ENCODE measurements at regions not wholly inside any gene's neighbourhood (a gene's known extent, or its start where the extent isn't known, plus 50 kb on each side); places are given as distances from the start of the nearest gene placed in this dataset.

DNA sequence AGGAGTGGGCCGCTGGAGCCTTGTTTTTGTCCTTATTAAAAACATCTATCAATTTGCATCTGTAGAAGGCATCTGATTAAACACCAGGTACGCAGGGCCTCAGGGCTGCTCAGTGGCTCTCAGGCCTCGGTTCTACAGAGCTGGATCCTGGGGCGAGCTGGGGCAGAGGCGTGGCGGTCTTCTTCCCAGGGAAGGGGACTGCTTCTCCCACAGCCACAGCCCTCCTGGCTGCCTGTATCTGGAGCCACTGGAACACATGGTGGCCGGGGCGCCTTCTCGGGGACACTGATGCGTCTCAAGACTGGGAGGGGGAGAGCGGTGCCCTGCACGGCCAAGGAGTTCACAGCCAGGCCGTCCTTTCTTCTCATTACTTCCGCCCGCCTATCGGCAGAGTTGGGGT lies 1178.2 kb downstream of the BRD1 start:
- H3K36me3 ChIP-seq (ENCODE audit: low read depth): no peaks in the 10 kb centered on the region
- H3K4me3 ChIP-seq: no peak overlapping the region
- no peaks in the 10 kb centered on the region for H3K27me3 ChIP-seq (replicated peaks; ENCODE audit: insufficient read depth)
- WGBS, 2 experiments (ENCODE audit: low coverage in 1 of 2, low lambda C conversion rate in 2 of 2, missing lambda C conversion rate in 2 of 2): 78 to 82% methylated on average over 16 of the region's 16 CpGs
- no peaks in the 10 kb centered on the region for H3K9me2 ChIP-seq (ENCODE audit: insufficient read depth)
- in situ Hi-C loops (cut with MboI): no loop called here
- H3F3A ChIP-seq (ENCODE audit: insufficient read depth): no peaks in the 10 kb centered on the region
- TF ChIP-seq EZH2 (IDR thresholded peaks at IDR 0.05; ENCODE audit: insufficient read depth, poor library complexity, severe bottlenecking): no peak
- TF ChIP-seq EZH2phosphoT487 (IDR thresholded peaks at IDR 0.05; ENCODE audit: insufficient read depth, low read depth): no peak
- no peak overlapping the region for H3K9ac ChIP-seq
- H3K9me3 ChIP-seq (ENCODE audit: low read depth): no peaks in the 10 kb centered on the region
- H3K27ac ChIP-seq: no peak overlapping the region
- H3K79me2 ChIP-seq (ENCODE audit: insufficient read depth): no peaks in the 10 kb centered on the region
- no peaks in the 10 kb centered on the region for H3K4me1 ChIP-seq (ENCODE audit: insufficient read depth)
- H2AFZ ChIP-seq: no peak overlapping the region
- no peak for DNase-seq
- no peaks in the 10 kb centered on the region for H4K20me1 ChIP-seq (ENCODE audit: insufficient read depth)
- H3K4me2 ChIP-seq (ENCODE audit: unreplicated experiment): no peak overlapping the region

DNA sequence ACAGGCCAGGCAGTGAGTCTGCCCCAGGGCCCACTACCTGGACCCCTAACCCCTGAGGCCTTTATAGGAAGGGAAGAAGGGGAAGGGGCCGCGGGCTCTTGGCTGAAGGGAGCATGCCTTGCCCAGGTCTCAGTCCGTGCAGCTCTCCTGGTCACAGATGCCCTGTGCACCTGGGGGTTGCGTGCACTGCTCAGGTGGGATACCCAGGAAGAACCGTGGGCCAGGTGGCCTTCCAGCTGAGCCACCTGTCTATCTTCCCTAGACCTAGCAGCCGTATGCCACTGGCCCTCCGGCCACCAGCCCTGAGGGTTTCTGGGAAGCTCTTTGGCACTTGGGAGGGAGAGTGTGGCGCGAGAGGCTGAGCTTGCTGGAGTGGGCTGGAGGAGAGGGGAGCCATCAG lies 1178.6 kb downstream of the BRD1 start:
- H4K20me1 ChIP-seq (ENCODE audit: insufficient read depth): no peaks in the 10 kb centered on the region
- no peak overlapping the region for H3K4me2 ChIP-seq (ENCODE audit: unreplicated experiment)
- no peaks in the 10 kb centered on the region for H3K36me3 ChIP-seq (ENCODE audit: low read depth)
- H3K9me2 ChIP-seq (ENCODE audit: insufficient read depth): no peaks in the 10 kb centered on the region
- no peak overlapping the region for H3K27ac ChIP-seq
- H3K9me3 ChIP-seq (ENCODE audit: low read depth): no peaks in the 10 kb centered on the region
- no peak overlapping the region for H2AFZ ChIP-seq
- in situ Hi-C loops (cut with MboI): no loop called here
- no peak for DNase-seq
- no peaks in the 10 kb centered on the region for H3F3A ChIP-seq (ENCODE audit: insufficient read depth)
- H3K4me1 ChIP-seq (ENCODE audit: insufficient read depth): no peaks in the 10 kb centered on the region
- no peak overlapping the region for H3K4me3 ChIP-seq
- no peak overlapping the region for H3K9ac ChIP-seq
- no peaks in the 10 kb centered on the region for H3K79me2 ChIP-seq (ENCODE audit: insufficient read depth)
- 62 to 71% methylated on average over 9 of the region's 9 CpGs for WGBS, 2 experiments (ENCODE audit: low coverage in 1 of 2, low lambda C conversion rate in 2 of 2, missing lambda C conversion rate in 2 of 2)
- TF ChIP-seq EZH2 (IDR thresholded peaks at IDR 0.05; ENCODE audit: insufficient read depth, poor library complexity, severe bottlenecking): no peak
- no peaks in the 10 kb centered on the region for H3K27me3 ChIP-seq (replicated peaks; ENCODE audit: insufficient read depth)

DNA sequence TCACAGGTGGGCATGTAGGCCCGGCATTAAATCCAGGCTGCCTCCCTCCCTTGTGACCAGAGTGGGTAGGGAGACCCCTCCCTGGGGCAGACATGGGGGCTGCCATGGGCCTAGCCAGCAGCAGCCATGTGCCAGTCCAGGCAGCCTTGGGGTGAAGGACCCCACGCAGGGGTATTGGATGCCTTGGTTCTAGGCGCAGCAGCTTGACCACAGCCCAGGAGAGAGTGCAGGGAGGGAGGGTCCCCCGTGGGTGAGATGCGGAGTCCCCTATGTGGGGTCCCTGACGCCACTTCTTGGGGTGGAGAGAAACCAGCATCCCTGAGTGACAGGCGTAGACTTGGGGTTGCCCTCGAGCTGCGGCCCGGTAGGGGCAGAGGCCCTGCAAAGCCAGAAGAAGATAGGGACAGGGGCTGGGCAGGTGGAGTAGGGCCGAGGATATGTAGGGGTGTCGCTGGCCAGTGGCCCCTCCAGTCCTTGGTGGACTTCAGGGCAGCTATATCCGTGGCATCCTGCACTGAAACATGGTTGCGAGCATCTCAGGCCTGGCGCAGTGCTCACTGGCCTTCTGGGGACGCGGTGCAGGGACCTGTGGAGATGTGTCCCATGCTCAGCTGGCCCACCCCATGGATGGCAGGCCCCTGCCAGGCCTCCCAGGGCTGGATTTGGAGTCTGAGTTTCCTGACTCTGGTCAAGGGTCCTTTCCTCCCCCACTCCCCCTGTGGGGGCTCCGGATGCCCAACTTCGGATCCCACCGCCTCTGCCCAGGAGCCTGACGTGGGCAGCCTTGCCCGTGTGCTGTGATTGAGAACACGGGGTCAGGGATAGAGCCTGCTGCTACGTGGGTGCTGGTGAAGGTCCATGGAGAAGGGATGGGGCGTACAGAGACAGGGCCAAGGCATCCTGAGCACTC lies 1179.8 kb downstream of the BRD1 start:
- Histone ChIP-seq H3K9ac (no peak overlapping the region), H3K4me1 (ENCODE audit: insufficient read depth) (no peaks in the 10 kb centered on the region), H3K27ac (no peak overlapping the region), H3K9me2 (ENCODE audit: insufficient read depth) (no peaks in the 10 kb centered on the region), H3K4me2 (ENCODE audit: unreplicated experiment) (no peak overlapping the region), H3K79me2 (ENCODE audit: insufficient read depth) (no peaks in the 10 kb centered on the region), H3K4me3 (no peak overlapping the region), H2AFZ (no peak overlapping the region), H3K9me3 (ENCODE audit: low read depth) (no peaks in the 10 kb centered on the region), H3F3A (ENCODE audit: insufficient read depth) (no peaks in the 10 kb centered on the region), H3K27me3 (replicated peaks; ENCODE audit: insufficient read depth) (no peaks in the 10 kb centered on the region), H3K36me3 (ENCODE audit: low read depth) (no peaks in the 10 kb centered on the region), H4K20me1 (ENCODE audit: insufficient read depth) (no peaks in the 10 kb centered on the region)
- TF ChIP-seq EZH2phosphoT487 (IDR thresholded peaks at IDR 0.05; ENCODE audit: insufficient read depth, low read depth) (no peak), EZH2 (IDR thresholded peaks at IDR 0.05; ENCODE audit: insufficient read depth, poor library complexity, severe bottlenecking) (no peak)
- WGBS, 2 experiments (ENCODE audit: low coverage in 1 of 2, low lambda C conversion rate in 2 of 2, missing lambda C conversion rate in 2 of 2): 73 to 75% methylated on average over 25 of the region's 25 CpGs
- in situ Hi-C loops (cut with MboI): no loop called here
- DNase-seq: no peak

DNA sequence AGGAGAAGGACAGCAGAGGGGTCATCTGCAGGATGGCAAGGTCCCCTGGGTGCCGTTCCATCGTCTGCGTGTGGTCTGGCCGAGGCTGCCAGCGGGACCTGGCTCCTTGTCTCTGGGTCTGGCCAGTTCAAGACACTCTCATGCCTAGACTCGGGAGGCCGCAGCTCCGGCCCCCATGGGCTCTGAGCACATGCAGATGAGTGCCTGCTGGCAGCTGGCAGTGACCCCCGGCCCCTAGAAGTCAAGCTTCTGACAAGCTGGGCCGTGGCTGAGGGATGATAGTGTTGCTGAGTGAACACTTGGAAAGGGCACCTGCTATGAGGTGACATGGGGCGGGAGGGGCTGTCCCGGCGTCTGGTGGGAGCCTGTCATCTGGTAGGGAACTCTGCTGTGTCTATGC lies 1180.6 kb downstream of the BRD1 start:
- Histone ChIP-seq H3F3A (ENCODE audit: insufficient read depth) (no peaks in the 10 kb centered on the region), H3K4me2 (ENCODE audit: unreplicated experiment) (no peak overlapping the region), H3K9me2 (ENCODE audit: insufficient read depth) (no peaks in the 10 kb centered on the region), H3K36me3 (ENCODE audit: low read depth) (no peaks in the 10 kb centered on the region), H2AFZ (no peak overlapping the region), H3K79me2 (ENCODE audit: insufficient read depth) (no peaks in the 10 kb centered on the region), H3K9ac (no peak overlapping the region), H3K27ac (no peak overlapping the region), H3K27me3 (replicated peaks; ENCODE audit: insufficient read depth) (no peaks in the 10 kb centered on the region), H3K4me3 (no peak overlapping the region), H4K20me1 (ENCODE audit: insufficient read depth) (no peaks in the 10 kb centered on the region), H3K4me1 (ENCODE audit: insufficient read depth) (no peaks in the 10 kb centered on the region), H3K9me3 (ENCODE audit: low read depth) (no peaks in the 10 kb centered on the region)
- TF ChIP-seq EZH2phosphoT487 (IDR thresholded peaks at IDR 0.05; ENCODE audit: insufficient read depth, low read depth) (no peak), EZH2 (IDR thresholded peaks at IDR 0.05; ENCODE audit: insufficient read depth, poor library complexity, severe bottlenecking) (no peak)
- 57 to 66% methylated on average over 13 of the region's 13 CpGs for WGBS, 2 experiments (ENCODE audit: low coverage in 1 of 2, low lambda C conversion rate in 2 of 2, missing lambda C conversion rate in 2 of 2)
- in situ Hi-C loops (cut with MboI): no loop called here
- no peak for DNase-seq
